ENCODE measurements at regions not wholly inside any gene's neighbourhood (a gene's known extent, or its start where the extent isn't known, plus 50 kb on each side); places are given as distances from the start of the nearest gene placed in this dataset.
A peak's percentile ranks its signal among the peaks of the same experiment; 100 is the strongest.

- no peak for DNase-seq
Observed at GRCh38 chr1:87791931-87792740, 463.5 kb downstream of the LMO4 start.

GRCh38 chr1:87794788-87795614, 466.3 kb downstream of the LMO4 start:
- DNase-seq, result peak; percentile 86

GRCh38 chr1:87795615-87796337, 467.1 kb downstream of the LMO4 start:
- no peak for DNase-seq

- no peak for DNase-seq
Observed at GRCh38 chr1:87796471-87796901, 467.8 kb downstream of the LMO4 start.

GRCh38 chr1:87799451-87799850, 470.8 kb downstream of the LMO4 start:
- no peak for DNase-seq

- DNase-seq, result peak; percentile 40
Observed at GRCh38 chr1:87800006-87800405, 471.3 kb downstream of the LMO4 start.

GRCh38 chr1:87803375-87803774, 474.7 kb downstream of the LMO4 start:
- no peak for DNase-seq

- no peak for DNase-seq
Observed at GRCh38 chr1:87804128-87804527, 475.4 kb downstream of the LMO4 start.

GRCh38 chr1:87805666-87806378, 477.1 kb downstream of the LMO4 start:
- DNase-seq, result peak; percentile 89

- DNase-seq, result no peak
Observed at GRCh38 chr1:87806379-87807094, 477.9 kb downstream of the LMO4 start.

- DNase-seq, result no peak
Observed at GRCh38 chr1:87810166-87810565, 481.5 kb downstream of the LMO4 start.

- peak; percentile 18 for DNase-seq
Observed at GRCh38 chr1:87812871-87813577, 484.3 kb downstream of the LMO4 start.

GRCh38 chr1:87814573-87814972, 485.9 kb downstream of the LMO4 start:
- no peak for DNase-seq

GRCh38 chr1:87816646-87817045, 488.0 kb downstream of the LMO4 start:
- DNase-seq, result no peak

- no peak for DNase-seq
Observed at GRCh38 chr1:87820668-87821334, 492.1 kb downstream of the LMO4 start.

- DNase-seq, result no peak
Observed at GRCh38 chr1:87821335-87821697, 492.6 kb downstream of the LMO4 start.

- DNase-seq, result peak; percentile 87
Observed at GRCh38 chr1:87826681-87827251, 498.1 kb downstream of the LMO4 start.

- DNase-seq, result no peak
Observed at GRCh38 chr1:87829360-87829759, 500.7 kb downstream of the LMO4 start.

GRCh38 chr1:87830432-87830978, 501.8 kb downstream of the LMO4 start:
- no peak for DNase-seq

GRCh38 chr1:87833166-87833565, 504.5 kb downstream of the LMO4 start:
- peak; percentile 80 for DNase-seq

Data from fibroblast of upper back skin (primary cell).